Lung (tissue), 11 donors: ENCODE measurements at regions not wholly inside any gene's neighbourhood (a gene's known extent, or its start where the extent isn't known, plus 50 kb on each side); places are given as distances from the start of the nearest gene placed in this dataset.

Source experiments
- ATAC-seq: fragments of 200-7000 bp; cut with Tn5 transposase; one replicate; pipeline ENCODE4 v1.9.1; 2020; ENCODE audit warnings: moderate number of reproducible peaks; ENCODE audit not compliant: insufficient read depth, low FRiP score
- DNase-seq, 3 donors: peaks; one replicate each; pipeline ENCODE4 v3.0.0-alpha.2; 2013 to 2017
- H3K27ac ChIP-seq, 2 donors: one replicate each; pipeline ENCODE4 v1.5.1; 2013; ENCODE audit warnings: mild to moderate bottlenecking in 2 of 2, moderate library complexity in 2 of 2, control low read depth in 1 of 2, inconsistent platforms in 1 of 2, low read depth in 1 of 2, low read length in 1 of 2
- H3K27me3 ChIP-seq, 3 donors: one replicate each; pipeline ENCODE4 v1.5.1; 2013; ENCODE audit warnings: low read length in 2 of 3; ENCODE audit not compliant: control insufficient read depth in 3 of 3, insufficient read depth in 3 of 3
- H3K36me3 ChIP-seq, 4 donors: one replicate each; pipeline ENCODE4 v1.5.1; 2013; ENCODE audit warnings: low read length in 4 of 4, mild to moderate bottlenecking in 1 of 4, moderate library complexity in 1 of 4; ENCODE audit not compliant: control insufficient read depth in 4 of 4, insufficient read depth in 4 of 4
- H3K4me1 ChIP-seq, 5 donors: one replicate each; pipeline ENCODE4 v1.5.1; 2013; ENCODE audit warnings: low read length in 5 of 5, mild to moderate bottlenecking in 2 of 5, moderate library complexity in 1 of 5; ENCODE audit not compliant: control insufficient read depth in 5 of 5, insufficient read depth in 5 of 5
- H3K4me3 ChIP-seq: one replicate; pipeline ENCODE4 v1.5.1; 2013; ENCODE audit warnings: mild to moderate bottlenecking, control low read depth, moderate library complexity
- H3K9ac ChIP-seq, 2 donors: one replicate each; pipeline ENCODE4 v1.5.1; 2013; ENCODE audit warnings: low read length in 2 of 2, control low read depth in 1 of 2; ENCODE audit not compliant: insufficient read depth in 1 of 2
- H3K9me3 ChIP-seq, 4 donors: one replicate each; pipeline ENCODE4 v1.5.1; 2013; ENCODE audit warnings: low read length in 3 of 4, mild to moderate bottlenecking in 1 of 4, moderate library complexity in 1 of 4; ENCODE audit not compliant: control insufficient read depth in 4 of 4, insufficient read depth in 3 of 4
- CTCF ChIP-seq: IDR thresholded peaks from 2 replicates; pipeline ENCODE4 v1.5.1; 2012; ENCODE audit warnings: mild to moderate bottlenecking; ENCODE audit errors: control extremely low read depth, extremely low read depth
- WGBS, 2 donors: extraction: QIAGEN DNeasy Blood & Tissue Kit; methylation state at CpG; one replicate each; pipeline ENCODE4 v1.1.7; 2013; 5-methylcytosine and 5-hydroxymethylcytosine counted together
- donor health status: control.
- donor health status: control.
- donor health status: Bipolar disorder and iron deficiency.
- donor health status: healthy.
- donor health status: DM: yes; HTN: yes; CAD: no.

DNA sequence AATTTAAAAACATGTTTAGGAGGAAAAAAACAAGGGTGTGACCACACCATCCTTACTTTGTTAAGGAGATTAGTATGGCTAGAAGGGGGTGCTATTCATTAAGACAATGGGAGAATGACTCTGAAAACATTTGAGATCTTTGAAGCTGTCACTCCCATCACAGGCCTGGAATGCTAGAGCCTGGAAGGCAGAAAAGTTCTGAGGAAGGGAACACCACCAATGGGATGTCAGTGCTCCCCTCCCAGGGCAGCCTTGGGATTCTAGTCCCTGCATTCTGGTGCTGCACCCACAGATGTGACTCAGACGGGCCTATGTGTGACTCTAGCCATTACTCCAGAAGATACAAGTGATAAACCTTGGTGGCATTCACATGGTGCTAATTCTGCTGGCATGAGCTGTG lies 162.2 kb upstream of the ANXA10 start:
- Histone ChIP-seq H3K36me3 (no peaks in the 10 kb centered on the region), H3K9me3 (no peaks in the 10 kb centered on the region), H3K27ac (no peak overlapping the region), H3K27me3 (no peaks in the 10 kb centered on the region), H3K9ac (no peak overlapping the region), H3K4me3 (no peak overlapping the region), H3K4me1 (no peaks in the 10 kb centered on the region)
- no peak for TF ChIP-seq CTCF
- DNase-seq, result no peak
- 60 to 72% methylated on average over 1 of the region's 1 CpG for WGBS, 2 donors
- ATAC-seq, result no peak

DNA sequence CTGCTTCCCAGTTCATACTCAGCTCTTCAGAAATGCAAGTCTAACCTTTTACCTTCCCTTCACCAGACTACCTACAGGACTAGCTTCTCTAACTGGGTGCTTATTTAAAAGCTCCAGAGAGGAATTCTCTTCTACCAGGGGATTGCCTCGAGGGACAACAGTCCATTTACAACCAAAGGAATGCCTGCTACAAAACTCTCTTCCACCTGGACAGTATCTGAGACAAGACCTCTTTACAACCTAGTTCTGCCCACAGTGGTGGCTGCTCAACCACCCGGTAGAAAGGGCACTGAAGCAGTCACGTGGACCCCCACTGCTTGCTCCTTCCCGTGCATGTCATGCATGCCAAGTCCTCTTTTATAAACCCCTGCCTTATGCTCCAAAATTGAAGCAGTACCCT lies 158.1 kb upstream of the ANXA10 start:
- ATAC-seq (no peak), DNase-seq (no peak)
- no peak overlapping the region for H3K9ac ChIP-seq
- WGBS, 2 donors, result 62 to 74% methylated on average over 4 of the region's 4 CpGs
- no peaks in the 10 kb centered on the region for H3K4me1 ChIP-seq
- no peak overlapping the region for H3K4me3 ChIP-seq
- no peaks in the 10 kb centered on the region for H3K36me3 ChIP-seq
- peaks cover 0 to 2% (median 0%) of the 10 kb centered on the region in 4 donors for H3K9me3 ChIP-seq
- TF ChIP-seq CTCF, result no peak
- H3K27me3 ChIP-seq, result no peaks in the 10 kb centered on the region
- no peak overlapping the region for H3K27ac ChIP-seq

DNA sequence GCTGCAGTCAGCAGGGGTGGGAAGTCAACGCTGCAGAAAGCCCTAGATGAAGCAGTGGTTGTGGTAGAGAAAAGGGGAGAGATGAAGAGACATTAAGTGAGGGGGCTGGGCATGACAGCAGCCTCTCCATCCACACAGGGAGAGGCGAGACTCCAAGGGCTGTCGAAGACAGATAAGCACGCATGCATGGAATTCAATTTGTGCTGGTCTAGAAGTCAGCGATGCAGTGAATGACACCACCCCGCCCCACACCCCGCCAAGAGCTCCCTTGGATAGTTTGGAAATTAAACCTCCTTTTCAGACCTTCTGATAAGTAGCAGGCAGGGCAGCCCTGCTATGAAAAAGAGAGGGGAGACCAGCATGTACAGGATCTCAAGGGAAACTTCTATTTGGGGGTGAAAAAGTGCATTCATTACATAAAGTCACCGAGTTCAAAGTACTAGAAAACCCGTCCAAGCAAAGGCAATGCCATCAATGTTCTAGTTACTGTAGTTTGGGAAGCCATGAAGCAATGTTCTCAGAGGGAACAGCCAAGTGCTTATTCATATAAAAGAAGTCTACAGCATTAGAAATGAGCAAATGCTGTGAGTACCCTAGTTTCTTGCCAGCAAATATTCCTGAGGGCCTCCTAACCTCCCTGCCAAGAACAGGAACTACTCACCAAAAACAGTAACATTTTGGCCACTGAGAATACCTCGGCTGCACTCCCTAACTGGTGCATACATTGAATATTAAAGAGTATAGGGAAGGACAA lies 152.3 kb upstream of the ANXA10 start:
- Histone ChIP-seq H3K4me1 (no peaks in the 10 kb centered on the region), H3K27me3 (no peaks in the 10 kb centered on the region), H3K4me3 (no peak overlapping the region), H3K9ac (no peak overlapping the region), H3K9me3 (peaks cover 0 to 2% (median 0%) of the 10 kb centered on the region in 4 donors), H3K36me3 (no peaks in the 10 kb centered on the region), H3K27ac (no peak overlapping the region)
- WGBS, 2 donors, result 62 to 78% methylated on average over 10 of the region's 10 CpGs
- ATAC-seq (no peak), DNase-seq (no peak)
- no peak for TF ChIP-seq CTCF
